Esophagus muscularis mucosa (tissue), 4 donors: ENCODE measurements at regions not wholly inside any gene's neighbourhood (a gene's known extent, or its start where the extent isn't known, plus 50 kb on each side); places are given as distances from the start of the nearest gene placed in this dataset.
"Not testable (repeated sequence)": the region's sequence is repeated elsewhere in the genome, so short reads cannot be mapped to it uniquely, and the experiment has no call there.

Source experiments
- DNase-seq: peaks from one replicate; pipeline ENCODE4 v3.0.0-alpha.2; 2017; ENCODE audit errors: extremely low spot score
- H3K27ac ChIP-seq, 4 donors: fragments of 200-600 bp; sonication (generic); replicated peaks in 1 of 4; 1 replicate in 3 of 4; 2 replicates in 1 of 4; pipeline ENCODE4 v1.5.1; 2016 to 2019; ENCODE audit warnings: mild to moderate bottlenecking in 1 of 4
- H3K27me3 ChIP-seq, 4 donors: fragments of 200-600 bp; sonication (generic); one replicate each; pipeline versions ENCODE4 v1.5.1 to v1.6.0; 2016 to 2019
- H3K36me3 ChIP-seq, 4 donors: fragments of 200-600 bp; sonication (generic); one replicate each; pipeline ENCODE4 v1.5.1; 2016 to 2019
- H3K4me1 ChIP-seq, 4 donors: fragments of 200-600 bp; sonication (generic); one replicate each; pipeline ENCODE4 v1.5.1; 2016 to 2019
- H3K4me3 ChIP-seq, 4 donors: fragments of 200-600 bp; sonication (generic); 1 replicate in 2 of 4; 2 replicates in 2 of 4; pipeline ENCODE4 v1.5.1; 2016 to 2019; ENCODE audit warnings: mild to moderate bottlenecking in 4 of 4, moderate library complexity in 1 of 4
- H3K9me3 ChIP-seq, 4 donors: fragments of 200-600 bp; sonication (generic); 1 replicate in 3 of 4; 2 replicates in 1 of 4; pipeline ENCODE4 v1.5.1; 2016 to 2019
- CTCF ChIP-seq, 3 experiments: fragments of 200-600 bp in 2 of 3; fragments of 450-650 bp in 1 of 3; sonication (generic) in 2 of 3; IDR thresholded peaks; one replicate each; pipeline ENCODE4 v1.5.1; 2017 to 2019; ENCODE audit warnings: antibody characterized with exemption in 3 of 3, mild to moderate bottlenecking in 2 of 3, moderate library complexity in 1 of 3
- EP300 ChIP-seq: sonication (generic); formaldehyde crosslinking; IDR thresholded peaks from one replicate; pipeline ENCODE4 v1.6.1; 2017; ENCODE audit warnings: antibody characterized with exemption
- POLR2A ChIP-seq: fragments of 450-650 bp; IDR thresholded peaks from one replicate; pipeline ENCODE4 v1.6.1; 2017; ENCODE audit warnings: antibody characterized with exemption, moderate library complexity, mild to moderate bottlenecking, low read depth
- POLR2AphosphoS5 ChIP-seq, 2 donors: sonication (generic); formaldehyde crosslinking; IDR thresholded peaks; one replicate each; pipeline ENCODE4 v1.6.1; 2017; ENCODE audit warnings: antibody characterized with exemption in 2 of 2
- WGBS: methylation state at CpG from one replicate; pipeline ENCODE4 v1.1.5; 2018; 5-methylcytosine and 5-hydroxymethylcytosine counted together
- intact Hi-C: fragments of 100-400 bp; cut with DNase I; formaldehyde crosslinking; loops from one replicate; pipeline ENCODE4 v1.15.1; 2023

- DNase-seq: no peak
- no peaks in the 10 kb centered on the region for H3K36me3 ChIP-seq
- no peak for TF ChIP-seq CTCF (IDR thresholded peaks at IDR 0.05)
- no peak for TF ChIP-seq POLR2AphosphoS5 (IDR thresholded peaks at IDR 0.05)
- TF ChIP-seq EP300: no peak
- TF ChIP-seq POLR2A: no peak
- H3K27ac ChIP-seq: no peak overlapping the region
- 90% methylated on average over 10 of the region's 10 CpGs for WGBS
- H3K4me3 ChIP-seq: no peak overlapping the region
- intact Hi-C loops: no loop called here
- no peaks in the 10 kb centered on the region for H3K9me3 ChIP-seq
- no peaks in the 10 kb centered on the region for H3K4me1 ChIP-seq
- H3K27me3 ChIP-seq: no peaks in the 10 kb centered on the region
Observed at GRCh38 chr2:114122930-114123329, 233.0 kb downstream of the ACTR3 start.

GRCh38 chr2:114123925-114124324 is 234.0 kb downstream of the ACTR3 start:
- Histone ChIP-seq H3K27ac (no peak overlapping the region), H3K36me3 (no peaks in the 10 kb centered on the region), H3K9me3 (no peaks in the 10 kb centered on the region), H3K27me3 (no peaks in the 10 kb centered on the region), H3K4me1 (no peaks in the 10 kb centered on the region), H3K4me3 (no peak overlapping the region)
- TF ChIP-seq POLR2A (no peak), EP300 (no peak), CTCF (IDR thresholded peaks at IDR 0.05) (no peak), POLR2AphosphoS5 (IDR thresholded peaks at IDR 0.05) (no peak)
- no peak for DNase-seq
- intact Hi-C loops: no loop called here
- 65% methylated on average over 3 of the region's 3 CpGs for WGBS

GRCh38 chr2:114127372-114127771 is 237.5 kb downstream of the ACTR3 start:
- H3K9me3 ChIP-seq: no peaks in the 10 kb centered on the region
- 63% methylated on average over 2 of the region's 2 CpGs for WGBS
- intact Hi-C loops: no loop called here
- H3K36me3 ChIP-seq: no peaks in the 10 kb centered on the region
- H3K4me1 ChIP-seq: no peaks in the 10 kb centered on the region
- no peak for TF ChIP-seq CTCF (IDR thresholded peaks at IDR 0.05)
- TF ChIP-seq EP300: no peak
- no peak for TF ChIP-seq POLR2A
- no peak for TF ChIP-seq POLR2AphosphoS5 (IDR thresholded peaks at IDR 0.05)
- no peak overlapping the region for H3K27ac ChIP-seq
- H3K4me3 ChIP-seq: no peak overlapping the region
- H3K27me3 ChIP-seq: no peaks in the 10 kb centered on the region
- no peak for DNase-seq

GRCh38 chr2:114128263-114128662 is 238.4 kb downstream of the ACTR3 start:
- Histone ChIP-seq H3K4me3 (no peak overlapping the region), H3K27ac (no peak overlapping the region), H3K4me1 (no peaks in the 10 kb centered on the region), H3K9me3 (no peaks in the 10 kb centered on the region), H3K36me3 (no peaks in the 10 kb centered on the region), H3K27me3 (no peaks in the 10 kb centered on the region)
- intact Hi-C loops: no loop called here
- WGBS: 87% methylated on average over 3 of the region's 3 CpGs
- no peak for DNase-seq
- TF ChIP-seq POLR2A (no peak), CTCF (IDR thresholded peaks at IDR 0.05) (no peak), POLR2AphosphoS5 (IDR thresholded peaks at IDR 0.05) (no peak), EP300 (no peak)

GRCh38 chr2:114128725-114129124 is 238.8 kb downstream of the ACTR3 start:
- Histone ChIP-seq H3K4me3 (no peak overlapping the region), H3K27ac (no peak overlapping the region), H3K36me3 (no peaks in the 10 kb centered on the region), H3K4me1 (no peaks in the 10 kb centered on the region), H3K9me3 (no peaks in the 10 kb centered on the region), H3K27me3 (no peaks in the 10 kb centered on the region)
- no peak for DNase-seq
- intact Hi-C loops: no loop called here
- WGBS: 70% methylated on average over 6 of the region's 6 CpGs
- TF ChIP-seq CTCF (IDR thresholded peaks at IDR 0.05): no peak
- TF ChIP-seq POLR2A: no peak
- no peak for TF ChIP-seq POLR2AphosphoS5 (IDR thresholded peaks at IDR 0.05)
- no peak for TF ChIP-seq EP300

GRCh38 chr2:114132050-114132449 is 242.2 kb downstream of the ACTR3 start:
- intact Hi-C loops, H3K36me3 ChIP-seq, H3K4me3 ChIP-seq, DNase-seq, H3K9me3 ChIP-seq, H3K27ac ChIP-seq, H3K27me3 ChIP-seq, H3K4me1 ChIP-seq: not testable (repeated sequence)
- 90% methylated on average over 7 of the region's 7 CpGs for WGBS
